Retinal pigment epithelial cell (primary cell): ENCODE measurements at regions not wholly inside any gene's neighbourhood (a gene's known extent, or its start where the extent isn't known, plus 50 kb on each side); places are given as distances from the start of the nearest gene placed in this dataset.
"Not testable (repeated sequence)": the region's sequence is repeated elsewhere in the genome, so short reads cannot be mapped to it uniquely, and the experiment has no call there.

Experiments
- DNase-seq: peaks from one replicate; pipeline ENCODE4 v3.0.0-alpha.2; 2010; ENCODE audit warnings: low read depth
- H3K4me3 ChIP-seq: 2 replicates; pipeline ENCODE4 v1.5.1; 2011; ENCODE audit warnings: mild to moderate bottlenecking, low read length, control low read depth, moderate library complexity
- TF ChIP-seq, protein P1 (sequence below): conservative IDR thresholded peaks from 2 replicates; pipeline ENCODE4 v1.5.1; 2011; ENCODE audit warnings: low read depth, low read length, control low read depth, inconsistent platforms

DNA sequence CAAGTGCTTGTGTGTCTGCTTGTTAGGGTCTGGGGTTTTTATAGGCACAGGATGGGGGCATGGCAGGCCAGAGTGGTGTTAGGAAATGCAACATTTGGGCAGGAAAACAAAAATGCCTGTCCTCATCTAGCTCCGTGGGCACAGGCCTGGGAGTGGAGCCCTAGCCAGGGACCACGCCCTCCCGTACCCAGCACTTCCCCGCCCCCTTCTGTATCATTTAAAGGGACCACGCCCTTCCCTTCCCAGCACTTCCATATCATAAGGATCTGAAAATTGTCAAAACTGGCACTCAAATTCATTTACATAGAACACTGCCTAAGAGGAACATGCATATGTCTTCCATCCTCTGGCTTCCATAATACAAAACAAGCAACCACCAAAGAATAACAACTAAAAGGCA, 185.8 kb downstream of the B3GLCT start:
- TF ChIP-seq, protein P1, sequence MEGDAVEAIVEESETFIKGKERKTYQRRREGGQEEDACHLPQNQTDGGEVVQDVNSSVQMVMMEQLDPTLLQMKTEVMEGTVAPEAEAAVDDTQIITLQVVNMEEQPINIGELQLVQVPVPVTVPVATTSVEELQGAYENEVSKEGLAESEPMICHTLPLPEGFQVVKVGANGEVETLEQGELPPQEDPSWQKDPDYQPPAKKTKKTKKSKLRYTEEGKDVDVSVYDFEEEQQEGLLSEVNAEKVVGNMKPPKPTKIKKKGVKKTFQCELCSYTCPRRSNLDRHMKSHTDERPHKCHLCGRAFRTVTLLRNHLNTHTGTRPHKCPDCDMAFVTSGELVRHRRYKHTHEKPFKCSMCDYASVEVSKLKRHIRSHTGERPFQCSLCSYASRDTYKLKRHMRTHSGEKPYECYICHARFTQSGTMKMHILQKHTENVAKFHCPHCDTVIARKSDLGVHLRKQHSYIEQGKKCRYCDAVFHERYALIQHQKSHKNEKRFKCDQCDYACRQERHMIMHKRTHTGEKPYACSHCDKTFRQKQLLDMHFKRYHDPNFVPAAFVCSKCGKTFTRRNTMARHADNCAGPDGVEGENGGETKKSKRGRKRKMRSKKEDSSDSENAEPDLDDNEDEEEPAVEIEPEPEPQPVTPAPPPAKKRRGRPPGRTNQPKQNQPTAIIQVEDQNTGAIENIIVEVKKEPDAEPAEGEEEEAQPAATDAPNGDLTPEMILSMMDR = no peak
- no peak overlapping the region for H3K4me3 ChIP-seq
- no peak for DNase-seq

DNA sequence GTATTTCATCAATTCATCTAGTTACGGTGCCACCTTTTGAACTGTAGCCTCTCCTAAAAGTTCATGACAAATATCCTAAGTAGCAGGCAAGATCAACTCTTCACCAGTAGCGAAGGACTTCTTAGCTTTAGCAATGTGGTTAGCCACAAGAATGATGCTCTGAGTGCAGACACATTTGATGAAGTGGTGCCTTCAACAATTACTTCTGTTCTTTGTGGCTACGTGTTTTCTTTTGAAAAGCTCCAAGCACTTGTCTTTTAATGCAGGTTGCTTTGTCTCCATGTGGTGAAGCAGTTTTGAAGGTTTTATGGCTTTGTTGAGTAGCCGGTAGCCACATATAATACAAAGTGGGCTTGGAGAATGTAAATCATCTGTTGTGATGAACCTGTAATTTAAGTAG, 194.7 kb downstream of the B3GLCT start:
- no peak overlapping the region for H3K4me3 ChIP-seq
- DNase-seq = no peak
- TF ChIP-seq, protein P1 = no peak

DNA sequence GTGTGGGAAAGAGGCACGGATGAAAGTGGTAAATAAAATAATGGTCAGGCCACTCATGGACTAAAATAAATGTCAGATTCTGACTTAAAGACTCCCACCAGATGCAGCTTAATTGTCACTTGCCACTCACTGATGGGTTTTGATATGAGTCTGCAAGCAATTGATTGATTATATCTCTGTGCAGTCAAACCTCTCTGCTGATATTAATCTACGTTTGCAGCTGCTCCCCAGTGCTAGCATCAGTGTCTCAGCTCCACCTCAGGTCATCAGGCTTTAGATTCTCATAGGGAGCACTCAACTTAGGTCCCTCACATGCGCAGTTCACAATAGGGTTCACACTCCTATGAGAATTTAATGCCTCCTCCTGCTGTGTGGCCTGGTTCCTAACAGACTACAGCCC, 195.3 kb downstream of the B3GLCT start:
- TF ChIP-seq, protein P1 = no peak
- DNase-seq = no peak
- no peak overlapping the region for H3K4me3 ChIP-seq

DNA sequence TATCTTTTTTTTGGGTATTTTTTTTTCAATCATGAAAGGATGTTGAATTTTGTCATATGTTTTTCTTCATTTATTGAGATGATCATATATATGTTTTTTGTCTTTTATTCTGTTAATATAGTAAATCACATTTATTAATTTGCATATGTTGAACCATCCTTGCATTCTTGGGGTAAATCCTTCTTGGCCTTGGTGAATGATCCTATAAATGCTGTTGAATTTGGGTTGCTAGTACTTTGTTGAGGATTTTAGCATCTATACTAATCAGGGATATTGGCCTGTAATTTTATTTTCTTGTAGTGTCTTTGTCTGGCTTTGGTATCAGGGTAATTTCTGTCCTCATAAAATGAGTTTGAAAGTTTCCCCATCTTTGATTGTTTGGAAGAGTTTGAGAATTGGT, 199.9 kb downstream of the B3GLCT start:
- DNase-seq = no peak
- no peak overlapping the region for H3K4me3 ChIP-seq
- TF ChIP-seq, protein P1 = no peak

DNA sequence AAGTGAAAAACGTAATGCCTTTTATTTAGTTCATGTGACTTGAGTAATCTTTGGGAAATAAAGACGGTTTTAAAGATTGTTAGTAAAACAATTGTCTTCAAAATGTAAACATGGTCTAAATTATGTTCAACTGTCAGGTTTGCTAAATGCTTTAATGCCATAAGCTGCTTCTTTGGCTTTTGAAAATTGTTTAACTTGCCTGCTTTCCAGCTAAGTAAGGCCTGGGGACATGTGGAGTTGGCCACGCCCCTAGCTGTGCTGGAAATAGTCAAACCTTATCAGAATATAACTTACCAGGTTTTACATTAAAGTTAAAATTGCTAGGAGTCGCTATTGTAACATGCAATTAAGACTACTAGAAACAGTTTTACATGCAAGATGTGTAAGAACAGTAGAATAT, 203.9 kb downstream of the B3GLCT start:
- H3K4me3 ChIP-seq, DNase-seq: not testable (repeated sequence)

DNA sequence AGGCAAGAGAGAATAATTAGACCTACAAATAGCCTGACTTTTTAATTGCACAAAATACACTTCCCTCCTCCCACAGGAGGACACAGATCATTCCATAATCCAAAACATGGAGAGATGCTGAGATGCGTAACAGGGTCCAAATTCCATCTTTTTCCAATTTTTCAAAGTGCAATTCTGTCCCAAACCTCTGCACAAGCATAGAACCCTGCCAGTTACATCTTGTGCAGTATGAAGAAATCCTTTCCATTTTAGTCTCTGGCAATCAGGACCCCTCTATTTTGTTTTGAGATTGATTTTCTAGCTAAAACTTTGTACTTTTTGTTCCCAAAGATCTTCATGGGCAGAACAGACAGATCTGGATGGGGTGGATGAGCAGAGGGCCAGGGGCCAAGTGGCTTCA, 209.2 kb downstream of the B3GLCT start:
- no peak overlapping the region for H3K4me3 ChIP-seq
- TF ChIP-seq, protein P1 = no peak
- no peak for DNase-seq

DNA sequence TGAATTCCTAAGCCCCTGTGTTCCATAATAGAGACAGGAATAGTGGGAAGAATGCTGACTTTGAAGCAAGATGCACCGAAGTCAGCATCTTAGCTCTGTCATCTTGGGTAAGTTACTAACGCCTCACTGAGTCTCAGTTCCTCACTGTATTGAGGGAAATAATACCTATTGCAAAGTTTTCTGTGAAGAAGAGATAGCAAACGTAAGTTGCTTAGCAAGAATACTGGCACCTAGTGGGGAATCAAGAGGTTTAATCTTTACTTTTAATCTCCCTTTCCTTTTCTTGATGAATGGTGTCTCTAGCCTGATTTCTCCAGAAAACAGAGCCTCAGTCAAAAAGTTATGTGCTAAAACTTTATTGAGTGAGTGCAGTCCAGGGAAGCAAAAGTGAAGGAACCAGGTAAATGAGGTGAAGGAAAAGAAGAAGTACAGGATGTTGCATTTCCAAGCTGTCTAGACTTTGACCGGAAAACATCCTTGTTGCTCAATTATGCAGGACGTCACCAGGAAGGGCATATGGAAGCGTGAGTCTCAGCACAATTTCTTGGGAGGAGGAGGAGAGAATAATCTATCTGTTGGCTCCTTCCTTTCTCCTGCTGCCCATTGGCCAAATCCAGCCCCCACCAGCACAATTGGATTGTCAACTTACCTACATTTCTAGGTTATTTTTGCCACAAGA, 210.0 kb downstream of the B3GLCT start:
- TF ChIP-seq, protein P1 = peak; percentile 18
- no peak overlapping the region for H3K4me3 ChIP-seq
- DNase-seq = no peak
